HG03066 (cell line): ENCODE measurements at regions not wholly inside any gene's neighbourhood (a gene's known extent, or its start where the extent isn't known, plus 50 kb on each side); places are given as distances from the start of the nearest gene placed in this dataset.
"Not testable (repeated sequence)": the region's sequence is repeated elsewhere in the genome, so short reads cannot be mapped to it uniquely, and the experiment has no call there.

Source experiments
- ATAC-seq: cut with Tn5 transposase; IDR thresholded peaks from one replicate; pipeline ENCODE4 v1.9.1; 2021; ENCODE audit warnings: low read depth; ENCODE audit not compliant: unreplicated experiment

- no peak for ATAC-seq
Measured at GRCh38 chr13:61144834-61145593, 270.6 kb downstream of the PCDH20 start.

GRCh38 chr13:61144301-61144700, 271.3 kb downstream of the PCDH20 start:
- no peak for ATAC-seq

GRCh38 chr13:61142506-61142905, 273.1 kb downstream of the PCDH20 start:
- ATAC-seq = no peak

- ATAC-seq = no peak
Measured at GRCh38 chr13:61138857-61139256, 276.8 kb downstream of the PCDH20 start.

GRCh38 chr13:61136515-61136914, 279.1 kb downstream of the PCDH20 start:
- no peak for ATAC-seq

- no peak for ATAC-seq
Measured at GRCh38 chr13:61136093-61136492, 279.6 kb downstream of the PCDH20 start.

- no peak for ATAC-seq
Measured at GRCh38 chr13:61135583-61135982, 280.1 kb downstream of the PCDH20 start.

GRCh38 chr13:61128850-61129645, 286.6 kb downstream of the PCDH20 start:
- no peak for ATAC-seq

GRCh38 chr13:61123538-61124289, 291.9 kb downstream of the PCDH20 start:
- no peak for ATAC-seq

GRCh38 chr13:61113140-61113658, 302.4 kb downstream of the PCDH20 start:
- no peak for ATAC-seq

- no peak for ATAC-seq
Measured at GRCh38 chr13:61111529-61111928, 304.1 kb downstream of the PCDH20 start.

- no peak for ATAC-seq
Measured at GRCh38 chr13:61110732-61111131, 304.9 kb downstream of the PCDH20 start.

GRCh38 chr13:61109741-61110140, 305.9 kb downstream of the PCDH20 start:
- no peak for ATAC-seq

GRCh38 chr13:61107989-61108388, 307.7 kb downstream of the PCDH20 start:
- no peak for ATAC-seq

GRCh38 chr13:61095885-61096284, 319.8 kb downstream of the PCDH20 start:
- ATAC-seq = no peak

- no peak for ATAC-seq
Measured at GRCh38 chr13:61094865-61095264, 320.8 kb downstream of the PCDH20 start.

- not testable (repeated sequence) for ATAC-seq
Measured at GRCh38 chr13:61089894-61090293, 325.8 kb downstream of the PCDH20 start.

- ATAC-seq = no peak
Measured at GRCh38 chr13:61086087-61086486, 329.6 kb downstream of the PCDH20 start.

GRCh38 chr13:61084988-61085387, 330.7 kb downstream of the PCDH20 start:
- ATAC-seq = no peak

GRCh38 chr13:61078976-61079770, 336.5 kb downstream of the PCDH20 start:
- no peak for ATAC-seq
